IMR-90 (cell line): ENCODE measurements at regions not wholly inside any gene's neighbourhood (a gene's known extent, or its start where the extent isn't known, plus 50 kb on each side); places are given as distances from the start of the nearest gene placed in this dataset.

Experiments
- ATAC-seq: fragments of 200-7000 bp; cut with Tn5 transposase; 2 replicates; pipeline ENCODE4 v1.9.1; 2020; ENCODE audit warnings: low read depth, mild to moderate bottlenecking, moderate library complexity
- BruUV-seq: library from RNA; stranded (reverse); fragments of 400-500 nt; replicated peaks from 2 replicates; lab custom pipeline; 2021; lab: Mats Ljungman, UMichigan
- CTCF ChIA-PET: fragments of 300-600 bp; formaldehyde crosslinking; extraction: SDS; loops from one replicate; lab custom pipeline; 2021; ENCODE audit warnings: antibody characterized with exemption; lab: Yijun Ruan, JAX
- POLR2A ChIA-PET: fragments of 300-600 bp; sonication (Branson Sonifier 250); formaldehyde crosslinking; loops from one replicate; lab custom pipeline; 2022; ENCODE audit warnings: antibody characterized with exemption; ENCODE audit not compliant: unreplicated experiment; lab: Charles Lee
- DNase-seq: peaks from one replicate; pipeline ENCODE4 v3.0.0; 2013
- H2AFZ ChIP-seq: replicated peaks from 2 replicates; pipeline ENCODE3; 2013; ENCODE audit warnings: low read length, mild to moderate bottlenecking; ENCODE audit not compliant: poor library complexity
- H2AK5ac ChIP-seq: 2 replicates; pipeline ENCODE4 v1.6.1; 2013; ENCODE audit warnings: low read depth, low read length, inconsistent platforms
- H2AK9ac ChIP-seq: replicated peaks from 2 replicates; pipeline ENCODE3; 2013; ENCODE audit warnings: mild to moderate bottlenecking, low read depth, low read length, moderate library complexity; ENCODE audit not compliant: poor library complexity
- H2BK120ac ChIP-seq: 2 replicates; pipeline ENCODE4 v1.6.1; 2013; ENCODE audit warnings: low read depth, low read length, inconsistent platforms
- H2BK15ac ChIP-seq: 3 replicates; pipeline ENCODE4 v1.6.1; 2013; ENCODE audit warnings: low read depth, low read length, inconsistent platforms
- H2BK20ac ChIP-seq: 2 replicates; pipeline ENCODE4 v1.6.1; 2013; ENCODE audit warnings: low read depth, mild to moderate bottlenecking, inconsistent platforms, low read length, moderate library complexity
- H2BK5ac ChIP-seq: 2 replicates; pipeline ENCODE4 v1.6.1; 2013; ENCODE audit warnings: mild to moderate bottlenecking, low read depth, low read length, inconsistent platforms; ENCODE audit not compliant: poor library complexity, severe bottlenecking
- H3K14ac ChIP-seq: replicated peaks from 2 replicates; pipeline ENCODE4 v1.6.1; 2013; ENCODE audit warnings: low read depth, low read length, inconsistent platforms
- H3K18ac ChIP-seq: 2 replicates; pipeline ENCODE4 v1.6.1; 2013; ENCODE audit warnings: low read depth, low read length, control low read depth
- H3K23ac ChIP-seq: 2 replicates; pipeline ENCODE4 v1.6.1; 2013; ENCODE audit warnings: low read depth, low read length, inconsistent platforms
- H3K27ac ChIP-seq: 2 replicates; pipeline ENCODE4 v1.5.1; 2013; ENCODE audit warnings: mild to moderate bottlenecking, control low read depth, low read length; ENCODE audit not compliant: insufficient read depth
- H3K27me3 ChIP-seq: 2 replicates; pipeline ENCODE4 v1.6.1; 2013; ENCODE audit warnings: low read length; ENCODE audit not compliant: control insufficient read depth, insufficient read depth
- H3K36me3 ChIP-seq: 2 replicates; pipeline ENCODE4 v1.6.1; 2013; ENCODE audit warnings: low read length, mixed read lengths; ENCODE audit not compliant: control insufficient read depth, insufficient read depth
- H3K4ac ChIP-seq: 2 replicates; pipeline ENCODE4 v1.6.1; 2013; ENCODE audit warnings: low read depth, low read length, inconsistent platforms
- H3K4me1 ChIP-seq: 2 replicates; pipeline ENCODE4 v1.6.1; 2013; ENCODE audit warnings: low read length, mixed read lengths; ENCODE audit not compliant: control insufficient read depth, insufficient read depth
- H3K4me2 ChIP-seq: 2 replicates; pipeline ENCODE4 v1.6.1; 2013; ENCODE audit warnings: low read depth, mild to moderate bottlenecking, control low read depth, low read length, moderate library complexity
- H3K4me3 ChIP-seq: 2 replicates; pipeline ENCODE4 v1.5.1; 2013; ENCODE audit warnings: low read depth, mild to moderate bottlenecking, control low read depth, low read length, moderate library complexity; ENCODE audit not compliant: insufficient read depth
- H3K56ac ChIP-seq: 2 replicates; pipeline ENCODE4 v1.6.1; 2013; ENCODE audit warnings: low read length, inconsistent platforms; ENCODE audit not compliant: insufficient read depth; ENCODE audit errors: extremely low read depth
- H3K79me1 ChIP-seq, 2 experiments: 2 replicates each; pipeline ENCODE4 v1.6.1; 2013; ENCODE audit warnings: low read length in 2 of 2, inconsistent platforms in 1 of 2, low read depth in 1 of 2
- H3K9ac ChIP-seq: 2 replicates; pipeline ENCODE4 v1.6.1; 2013; ENCODE audit warnings: low read depth, low read length, control low read depth
- H3K9me1 ChIP-seq: 2 replicates; pipeline ENCODE4 v1.6.1; 2013; ENCODE audit warnings: low read length, inconsistent platforms; ENCODE audit not compliant: insufficient read depth
- H3K9me3 ChIP-seq: 2 replicates; pipeline ENCODE4 v1.6.1; 2013; ENCODE audit warnings: low read length; ENCODE audit not compliant: control insufficient read depth, insufficient read depth
- H4K20me1 ChIP-seq: 2 replicates; pipeline ENCODE4 v1.6.1; 2013; ENCODE audit warnings: low read length, inconsistent platforms; ENCODE audit not compliant: insufficient read depth
- H4K5ac ChIP-seq: 2 replicates; pipeline ENCODE4 v1.6.1; 2013; ENCODE audit warnings: mild to moderate bottlenecking, low read depth, low read length, control low read depth
- H4K8ac ChIP-seq, 2 experiments: 2 replicates each; pipeline ENCODE4 v1.6.1; 2013; ENCODE audit warnings: low read depth in 2 of 2, low read length in 2 of 2, control low read depth in 1 of 2, inconsistent platforms in 1 of 2
- H4K91ac ChIP-seq: 2 replicates; pipeline ENCODE4 v1.6.1; 2013; ENCODE audit warnings: low read depth, low read length, inconsistent platforms; ENCODE audit not compliant: insufficient read depth
- CTCF ChIP-seq: conservative IDR thresholded peaks from 2 replicates; pipeline ENCODE4 v1.5.1; 2012; ENCODE audit warnings: mild to moderate bottlenecking, low read depth, low read length, improper control_type of control experiment
- WGBS, 2 experiments: methylation state at CpG; one replicate each; pipeline versions ENCODE4 v1.1.5 to v1.1.7; 2013; ENCODE audit warnings: missing lambda C conversion rate in 2 of 2; ENCODE audit not compliant: insufficient read length in 1 of 2; ENCODE audit errors: extremely low coverage in 2 of 2; 5-methylcytosine and 5-hydroxymethylcytosine counted together
- dilution Hi-C: fragments of 300-500 bp; cut with HindIII; formaldehyde crosslinking; loops from one replicate; pipeline ENCODE4 v1.14.3; 2018; ENCODE audit warnings: low sequenced_read_pairs; ENCODE audit not compliant: unreplicated experiment
- in situ Hi-C: fragments of 300-500 bp; cut with MboI; formaldehyde crosslinking; loops from 3 replicates; pipeline ENCODE4 v1.14.3; 2019; ENCODE audit warnings: low sequenced_read_pairs, inconsistent platforms, mixed read lengths
- intact Hi-C: fragments of 100-400 bp; cut with micrococcal nuclease; formaldehyde crosslinking; loops from 2 replicates; pipeline ENCODE4 v1.10.0; 2022

GRCh38 chr2:75317802-75318201 is 118.5 kb upstream of the TACR1 start:
- no peak overlapping the region for H3K4me3 ChIP-seq
- no peaks in the 10 kb centered on the region for H3K9me3 ChIP-seq
- WGBS, 2 experiments = no CpG with 5 or more reads among the region's 1 CpG
- CTCF ChIA-PET = no interaction called here
- H2AK5ac ChIP-seq = no peak overlapping the region
- no peak overlapping the region for H4K8ac ChIP-seq
- no peak overlapping the region for H2BK5ac ChIP-seq
- no peak overlapping the region for H3K23ac ChIP-seq
- no peak overlapping the region for H2BK120ac ChIP-seq
- ATAC-seq (no peak), DNase-seq (no peak)
- H2AK9ac ChIP-seq = no peak overlapping the region
- H3K4me2 ChIP-seq = no peak overlapping the region
- H2BK15ac ChIP-seq = no peak overlapping the region
- in situ Hi-C loops (no loop called here), intact Hi-C loops (no loop called here), dilution Hi-C loops (no loop called here)
- H3K27ac ChIP-seq = no peak overlapping the region
- no peak overlapping the region for H3K4ac ChIP-seq
- POLR2A ChIA-PET = interaction anchor here (0.6 kb wide), 1 partner anchor 57 kb away, joined by 3 read pairs; no protein-coding TSS in a partner anchor
- no peak overlapping the region for H4K91ac ChIP-seq
- no peak overlapping the region for H3K9ac ChIP-seq
- no peak overlapping the region for H4K5ac ChIP-seq
- no peaks in the 10 kb centered on the region for H3K27me3 ChIP-seq
- H3K36me3 ChIP-seq = no peaks in the 10 kb centered on the region
- H3K14ac ChIP-seq = no peak overlapping the region
- H2BK20ac ChIP-seq = no peak overlapping the region
- H3K9me1 ChIP-seq = no peaks in the 10 kb centered on the region
- no peaks in the 10 kb centered on the region for H4K20me1 ChIP-seq
- no peak overlapping the region for H3K56ac ChIP-seq
- no peak overlapping the region for H3K18ac ChIP-seq
- H2AFZ ChIP-seq = no peak overlapping the region
- H3K79me1 ChIP-seq = no peaks in the 10 kb centered on the region
- BruUV-seq = no TSS peak
- no peak for TF ChIP-seq CTCF
- H3K4me1 ChIP-seq = peaks cover 3% of the 10 kb centered on the region; the same call in 1 of the 2 replicates
